K562 (cell line): ENCODE measurements at regions not wholly inside any gene's neighbourhood (a gene's known extent, or its start where the extent isn't known, plus 50 kb on each side); places are given as distances from the start of the nearest gene placed in this dataset.

Source experiments
- ATAC-seq: fragments of 200-7000 bp; cut with Tn5 transposase; 3 replicates; pipeline ENCODE4 v1.9.1; 2020; ENCODE audit warnings: moderate library complexity
- BruUV-seq: library from RNA; stranded (reverse); fragments of 400-500 nt; replicated peaks from 2 replicates; lab custom pipeline; 2021; lab: Mats Ljungman, UMichigan
- CTCF ChIA-PET: fragments of 300-600 bp; formaldehyde crosslinking; extraction: SDS; loops from one replicate; lab custom pipeline; 2021; ENCODE audit warnings: low intra/inter-chr PET ratio; lab: Yijun Ruan, JAX
- POLR2A ChIA-PET: fragments of 300-600, 350-650 bp; sonication (Branson Sonifier 250); formaldehyde crosslinking; extraction: SDS; loops from one replicate; lab custom pipeline; 2021; ENCODE audit warnings: antibody characterized with exemption, inconsistent platforms; lab: Yijun Ruan, JAX
- DNase-seq, 4 experiments: peaks; one replicate each; pipeline versions ENCODE4 v3.0.0 to v3.0.0-alpha.2; 2011 to 2018; ENCODE audit warnings: low spot score in 3 of 4, mixed read lengths in 3 of 4; ENCODE audit errors: extremely low read depth in 1 of 4
- FAIRE-seq: peaks from 2 replicates; lab custom pipeline; 2011; peaks lifted over from hg19 to GRCh38; lab: Jason Lieb, UNC
- H2AFZ ChIP-seq: 2 replicates; pipeline ENCODE4 v1.6.0; 2011; ENCODE audit warnings: low read depth, low read length, control low read depth, inconsistent platforms
- H3K27ac ChIP-seq: fragments of 200-600 bp; 3 replicates; pipeline ENCODE4 v1.8.0; 2011; ENCODE audit warnings: low read depth, mild to moderate bottlenecking, control low read depth, inconsistent platforms, low read length, moderate library complexity, mixed read lengths; ENCODE audit errors: extremely low read depth
- H3K27me3 ChIP-seq, 2 experiments: fragments of 300-600 bp in 1 of 2; 2 replicates in 1 of 2; 3 replicates in 1 of 2; pipeline versions ENCODE4 v1.6.0 to v1.8.0; 2011; ENCODE audit warnings: inconsistent platforms in 2 of 2, low read length in 2 of 2, mild to moderate bottlenecking in 1 of 2, mixed read lengths in 1 of 2, moderate library complexity in 1 of 2; ENCODE audit not compliant: control insufficient read depth in 2 of 2, insufficient read depth in 2 of 2
- H3K36me3 ChIP-seq: fragments of 300-600 bp; 3 replicates; pipeline ENCODE4 v1.8.0; 2011; ENCODE audit warnings: mild to moderate bottlenecking, low read length, inconsistent platforms; ENCODE audit not compliant: control insufficient read depth, insufficient read depth
- H3K4me1 ChIP-seq, 2 experiments: fragments of 200-600 bp in 1 of 2; replicated peaks in 1 of 2; 2 replicates in 1 of 2; 3 replicates in 1 of 2; pipeline versions ENCODE4 v1.5.1 to v1.8.0; 2011; ENCODE audit warnings: inconsistent platforms in 2 of 2, low read length in 2 of 2, mild to moderate bottlenecking in 1 of 2, mixed read lengths in 1 of 2, moderate library complexity in 1 of 2; ENCODE audit not compliant: control insufficient read depth in 2 of 2, insufficient read depth in 2 of 2
- H3K4me2 ChIP-seq: 2 replicates; pipeline ENCODE4 v1.6.1; 2011; ENCODE audit warnings: low read length, control low read depth, inconsistent platforms, mixed read lengths; ENCODE audit not compliant: insufficient read depth
- H3K4me3 ChIP-seq: fragments of 200-600 bp; sonication (generic), shearing (Covaris generic); 2 replicates; pipeline ENCODE4 v1.5.1; 2016; ENCODE audit warnings: control low read depth, inconsistent platforms
- H3K79me2 ChIP-seq: fragments of 200-600 bp; 3 replicates; pipeline ENCODE4 v1.8.0; 2011; ENCODE audit warnings: low read length, inconsistent platforms; ENCODE audit not compliant: control insufficient read depth, insufficient read depth
- H3K9ac ChIP-seq, 2 experiments: 2 replicates each; pipeline versions ENCODE4 v1.6.0 to v1.6.1; 2011; ENCODE audit warnings: low read depth in 2 of 2, low read length in 2 of 2, control low read depth in 1 of 2, inconsistent platforms in 1 of 2, mild to moderate bottlenecking in 1 of 2, mixed read lengths in 1 of 2; ENCODE audit not compliant: insufficient read depth in 1 of 2
- H3K9me1 ChIP-seq: one replicate; pipeline ENCODE4 v1.6.0; 2011; ENCODE audit warnings: inconsistent platforms, mild to moderate bottlenecking, low read length, moderate library complexity; ENCODE audit not compliant: control insufficient read depth, insufficient read depth
- H3K9me3 ChIP-seq: replicated peaks from 2 replicates; pipeline ENCODE4 v1.5.1; 2011; ENCODE audit warnings: low read depth, low read length, inconsistent platforms; ENCODE audit not compliant: control insufficient read depth, insufficient read depth
- H4K20me1 ChIP-seq: replicated peaks from 2 replicates; pipeline ENCODE4 v1.6.1; 2011; ENCODE audit warnings: low read length, inconsistent platforms, mixed read lengths; ENCODE audit not compliant: control insufficient read depth, insufficient read depth
- MBD2 ChIP-seq: sonication (generic); IDR thresholded peaks from 2 replicates; pipeline ENCODE4 v1.6.1; 2016; ENCODE audit warnings: low read depth, borderline replicate concordance
- MCM3 ChIP-seq: fragments of 450-650 bp; IDR thresholded peaks from 2 replicates; pipeline ENCODE4 v1.6.1; 2016
- WGBS: fragments of 100-300 bp; shearing (Covaris generic); methylation state at CpG from one replicate; pipeline ENCODE4 v1.1.6; 2016; ENCODE audit warnings: low coverage, mixed read lengths; ENCODE audit not compliant: insufficient coverage; ENCODE audit errors: missing lambda C conversion rate; 5-methylcytosine and 5-hydroxymethylcytosine counted together
- in situ Hi-C: fragments of 300-500 bp; cut with MboI; formaldehyde crosslinking; loops from 4 replicates; pipeline ENCODE4 v1.15.0; 2018; ENCODE audit warnings: inconsistent platforms, mixed read lengths
- intact Hi-C: fragments of 100-400 bp; cut with micrococcal nuclease; formaldehyde crosslinking; loops from 2 replicates; pipeline ENCODE4 v1.14.2; 2022

GRCh38 chr14:105862581-105863239 is 336.3 kb downstream of the TMEM121 start:
- no peak for TF ChIP-seq MCM3
- no peak for FAIRE-seq

GRCh38 chr14:105863296-105864108 is 337.1 kb downstream of the TMEM121 start:
- H3K4me2 ChIP-seq, result no peak overlapping the region
- intact Hi-C loops, result no loop called here

More at GRCh38 chr14:105862581-105863239, 336.3 kb downstream of the TMEM121 start:
- H3K4me3 ChIP-seq, result no peak overlapping the region
- no TSS peak for BruUV-seq
- H3K4me1 ChIP-seq, result no peaks in the 10 kb centered on the region
- intact Hi-C loops, result no loop called here
- POLR2A ChIA-PET, result no interaction called here
- H3K9me3 ChIP-seq, result no peaks in the 10 kb centered on the region
- no peaks in the 10 kb centered on the region for H3K9me1 ChIP-seq
- H3K4me2 ChIP-seq, result no peak overlapping the region
- CTCF ChIA-PET, result no interaction called here
- 0% methylated on average over 19 of the region's 20 CpGs for WGBS
- no peaks in the 10 kb centered on the region for H3K79me2 ChIP-seq
- H4K20me1 ChIP-seq, result no peaks in the 10 kb centered on the region
- H3K9ac ChIP-seq, result no peak overlapping the region
- DNase-seq (no peak), ATAC-seq (no peak)
- H3K36me3 ChIP-seq, result no peaks in the 10 kb centered on the region
- peaks cover 3 to 12% of the 10 kb centered on the region in 2 experiments; a peak in 3 of 5 replicates for H3K27me3 ChIP-seq
- H2AFZ ChIP-seq, result no peak overlapping the region
- H3K27ac ChIP-seq, result no peak overlapping the region
- in situ Hi-C loops, result no loop called here

More at GRCh38 chr14:105863296-105864108, 337.1 kb downstream of the TMEM121 start:
- POLR2A ChIA-PET, result no interaction called here
- peaks cover 3 to 12% of the 10 kb centered on the region in 2 experiments; a peak in 3 of 5 replicates for H3K27me3 ChIP-seq
- CTCF ChIA-PET, result no interaction called here
- H3K9me3 ChIP-seq, result no peaks in the 10 kb centered on the region
- no peak for TF ChIP-seq MBD2
- H3K79me2 ChIP-seq, result no peaks in the 10 kb centered on the region
- no peaks in the 10 kb centered on the region for H3K36me3 ChIP-seq
- no peaks in the 10 kb centered on the region for H4K20me1 ChIP-seq
- BruUV-seq, result no TSS peak
- 2% methylated on average over 17 of the region's 25 CpGs for WGBS
- H3K4me3 ChIP-seq, result no peak overlapping the region
- H3K9me1 ChIP-seq, result no peaks in the 10 kb centered on the region
- FAIRE-seq (no peak), ATAC-seq (no peak), DNase-seq (no peak)
- no peak overlapping the region for H2AFZ ChIP-seq
- in situ Hi-C loops, result no loop called here
- H3K9ac ChIP-seq, result no peak overlapping the region
- H3K27ac ChIP-seq, result no peak overlapping the region
- no peaks in the 10 kb centered on the region for H3K4me1 ChIP-seq
